ENCODE measurements at regions not wholly inside any gene's neighbourhood (a gene's known extent, or its start where the extent isn't known, plus 50 kb on each side); places are given as distances from the start of the nearest gene placed in this dataset.
"Not testable (repeated sequence)": the region's sequence is repeated elsewhere in the genome, so short reads cannot be mapped to it uniquely, and the experiment has no call there.

DNA sequence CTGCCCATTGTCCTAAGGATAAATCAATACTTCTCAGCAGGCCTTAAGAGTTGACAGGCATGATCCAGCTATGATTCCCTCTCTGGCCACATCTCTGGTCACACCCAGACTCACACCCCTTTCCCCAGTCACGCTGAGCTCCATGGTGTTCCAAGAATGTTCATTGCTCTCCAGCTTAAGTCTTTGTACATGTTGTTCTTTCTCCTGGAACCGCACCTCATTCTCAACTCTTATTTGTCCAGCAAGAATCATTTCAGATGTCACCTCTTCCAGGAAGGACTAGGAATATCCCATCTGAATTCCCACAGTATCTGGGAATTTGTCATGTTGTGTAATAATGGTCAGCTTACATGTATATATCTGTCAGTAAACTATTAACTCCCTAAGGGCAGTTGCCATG, 118.3 kb upstream of the GALNT15 start:
- DNase-seq: no peak

DNA sequence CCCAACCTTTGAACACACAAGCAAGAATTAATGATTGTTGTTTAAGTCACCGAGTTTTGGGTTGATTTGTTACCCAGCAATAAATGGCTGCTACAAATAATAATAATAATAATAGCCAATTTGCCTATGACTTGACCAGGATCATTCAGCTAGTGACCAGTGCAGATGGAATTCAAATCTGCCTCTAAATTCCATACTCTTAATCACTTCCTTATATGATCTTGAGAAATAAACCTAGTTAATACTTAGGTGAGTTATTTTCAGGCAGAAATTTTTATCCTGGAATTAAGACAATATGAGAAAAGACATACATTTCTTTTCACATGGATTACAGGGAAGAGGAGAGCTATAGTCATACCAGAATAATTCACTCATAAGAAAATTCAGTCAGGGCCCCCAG, 116.0 kb upstream of the GALNT15 start:
- DNase-seq: no peak

DNA sequence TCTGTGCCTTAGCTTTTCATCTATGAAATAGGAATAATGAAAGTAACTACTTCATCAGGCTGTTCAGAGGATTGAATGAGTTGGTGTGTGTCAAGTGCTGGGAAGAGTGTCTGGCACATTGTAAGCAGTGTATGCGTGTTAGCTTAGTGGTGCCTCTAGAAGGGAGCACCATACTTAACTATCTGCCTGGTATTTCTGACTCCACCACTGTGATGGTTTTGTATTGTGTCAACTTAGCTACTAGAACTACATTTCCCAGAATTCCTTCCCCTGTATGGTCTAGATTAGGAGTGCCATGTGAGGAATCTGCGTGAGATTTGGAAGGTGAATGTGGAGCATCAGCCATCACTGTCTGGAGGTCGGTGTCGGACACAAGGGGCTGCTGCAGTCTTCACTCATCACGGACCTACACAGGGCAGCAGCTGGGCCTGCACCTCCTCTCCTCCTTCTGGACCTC, 115.4 kb upstream of the GALNT15 start:
- DNase-seq: no peak

DNA sequence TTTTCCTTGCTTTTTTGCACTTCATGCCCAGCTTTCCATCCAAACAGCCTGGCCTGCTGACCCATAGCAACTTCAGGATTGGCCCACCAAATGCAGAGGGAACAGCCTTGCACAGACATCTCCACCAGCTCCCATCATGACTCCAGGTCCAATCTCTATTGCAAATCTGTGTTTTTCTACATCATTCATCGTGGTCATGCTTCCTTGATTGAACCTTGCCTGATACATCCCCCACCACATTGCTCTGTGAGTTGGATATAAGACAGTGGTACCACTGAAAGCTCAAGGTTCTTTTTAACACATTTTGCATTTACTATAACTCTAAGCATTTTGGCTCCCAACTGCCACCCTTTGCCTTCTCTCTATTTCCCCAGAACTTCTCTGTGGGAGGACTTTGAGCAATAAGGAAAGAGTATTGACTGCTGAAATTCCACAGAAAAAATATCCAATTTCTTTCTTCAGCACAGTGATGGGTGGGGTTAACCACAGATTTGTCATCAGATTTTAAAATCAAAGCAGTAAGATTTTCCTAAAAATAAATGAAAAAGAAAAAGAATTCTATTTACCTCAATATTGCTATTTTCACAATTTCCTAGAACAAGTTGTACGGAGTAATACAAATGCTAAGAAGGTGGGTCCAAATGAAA, 114.6 kb upstream of the GALNT15 start:
- no peak for DNase-seq

DNA sequence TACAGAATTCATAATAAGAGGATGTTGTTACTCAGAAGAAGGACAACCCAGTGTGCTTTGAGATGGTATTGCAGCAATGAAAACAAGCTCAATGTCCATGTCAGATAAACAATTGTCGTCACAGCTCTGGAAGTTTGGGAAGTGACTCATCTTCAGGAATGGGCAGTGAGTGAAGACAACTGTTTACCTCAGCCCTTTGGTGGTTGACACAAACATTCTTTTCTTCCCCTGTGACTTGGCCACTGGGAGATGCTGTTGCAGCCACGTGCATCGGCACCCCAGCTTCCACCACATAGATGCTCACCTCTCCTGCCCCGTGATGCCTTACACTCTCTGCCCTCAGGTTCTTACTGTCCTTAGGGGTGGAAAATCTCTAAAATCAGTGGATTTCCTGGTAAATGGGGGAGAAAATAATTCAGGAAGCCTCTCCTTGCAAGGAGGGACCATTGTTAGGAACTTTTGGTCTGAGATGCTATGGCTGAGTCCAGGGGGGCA, 114.1 kb upstream of the GALNT15 start:
- no peak for DNase-seq

DNA sequence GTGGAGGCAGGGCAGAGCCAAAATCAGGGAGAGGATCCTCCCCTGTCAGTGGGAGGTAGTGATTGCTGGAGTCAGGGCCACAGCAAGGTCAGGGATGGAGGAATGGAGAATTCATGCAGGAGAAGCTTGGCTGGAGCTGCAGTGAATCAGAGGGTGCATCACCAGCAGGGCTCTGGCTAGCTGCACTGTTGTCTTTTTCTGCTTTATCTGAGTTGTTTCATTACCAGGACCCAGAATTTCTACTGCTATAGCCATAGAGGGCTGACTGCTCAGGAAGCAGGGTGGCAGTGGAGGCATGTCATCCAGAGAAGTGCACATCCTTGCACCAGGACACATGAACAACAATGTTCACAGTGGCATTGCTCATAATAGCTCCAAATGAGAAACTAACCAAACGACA, 113.5 kb upstream of the GALNT15 start:
- DNase-seq: no peak

DNA sequence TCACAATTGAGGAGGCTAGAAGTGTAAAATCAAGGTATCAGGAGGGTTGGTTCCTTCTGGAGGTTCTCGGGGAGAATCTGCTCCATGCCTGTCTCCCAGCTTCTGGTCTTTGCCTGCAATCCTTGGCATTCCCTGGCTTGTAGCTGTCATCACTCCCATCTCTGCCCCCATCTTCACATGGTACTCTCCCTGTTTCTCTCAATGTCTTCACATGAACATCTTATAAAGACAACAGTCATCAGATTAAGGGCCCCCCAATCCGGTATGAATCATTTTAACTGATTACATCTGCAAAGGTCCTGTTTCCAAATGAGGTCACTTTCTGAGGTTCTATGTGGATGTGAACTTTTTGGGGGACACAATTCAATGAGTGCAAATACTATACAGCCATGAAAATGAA, 113.0 kb upstream of the GALNT15 start:
- DNase-seq: no peak

DNA sequence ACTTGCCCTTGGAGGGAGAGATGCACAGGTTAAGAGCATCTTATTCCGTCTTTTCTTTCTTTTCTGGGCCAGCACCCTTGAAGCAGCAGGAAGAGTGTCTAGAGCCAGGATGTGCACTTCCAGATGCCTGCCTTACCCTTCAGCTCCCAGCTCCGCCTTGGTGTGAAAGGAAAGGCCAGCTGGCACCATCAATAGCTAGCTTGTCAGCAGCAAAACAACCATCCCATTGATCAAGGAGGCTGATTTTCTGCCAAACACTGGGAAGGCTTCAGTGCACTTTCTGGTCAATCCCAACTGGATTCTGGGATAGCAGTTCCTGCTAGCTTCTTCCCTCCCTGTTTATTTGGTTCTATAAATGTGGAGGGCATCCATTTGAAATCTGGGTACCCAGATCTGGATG, 110.9 kb upstream of the GALNT15 start:
- no peak for DNase-seq

DNA sequence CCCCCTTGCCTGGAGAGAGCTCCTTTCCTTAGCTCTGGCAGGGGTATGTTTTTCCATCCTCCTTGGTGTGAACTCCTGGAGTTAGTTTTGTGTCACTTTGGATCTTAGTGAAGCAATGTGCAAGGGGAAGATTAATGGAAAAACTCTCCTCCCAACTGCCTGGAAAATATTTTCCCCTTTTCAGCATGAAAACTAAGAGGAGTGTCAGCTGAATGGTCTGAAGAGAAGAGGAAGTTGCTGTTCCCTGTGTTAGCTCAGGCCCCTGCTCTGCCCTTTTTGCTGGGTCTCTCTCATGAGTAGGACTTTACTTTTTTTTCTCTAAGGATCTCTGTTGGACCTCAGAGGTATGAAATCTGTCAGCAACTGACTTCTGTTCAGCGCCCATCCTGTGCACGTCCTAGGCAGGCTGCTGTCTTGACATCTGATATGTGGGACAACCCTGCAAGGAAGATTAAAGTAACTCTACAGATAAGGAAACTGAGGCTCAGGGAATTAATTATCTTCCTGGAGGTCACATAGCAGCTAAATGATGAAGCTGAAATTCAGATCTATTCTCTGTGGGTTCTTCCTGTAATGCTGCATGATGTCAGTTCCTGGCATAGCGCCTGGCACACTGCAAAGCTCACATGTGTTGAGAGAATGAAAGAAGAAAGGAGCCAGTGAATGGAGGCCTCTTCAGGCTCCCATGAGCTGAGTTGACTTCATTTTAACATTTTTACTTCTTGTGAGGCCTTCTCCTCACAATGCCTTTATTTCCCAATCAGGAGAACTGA, 109.7 kb upstream of the GALNT15 start:
- DNase-seq: no peak

DNA sequence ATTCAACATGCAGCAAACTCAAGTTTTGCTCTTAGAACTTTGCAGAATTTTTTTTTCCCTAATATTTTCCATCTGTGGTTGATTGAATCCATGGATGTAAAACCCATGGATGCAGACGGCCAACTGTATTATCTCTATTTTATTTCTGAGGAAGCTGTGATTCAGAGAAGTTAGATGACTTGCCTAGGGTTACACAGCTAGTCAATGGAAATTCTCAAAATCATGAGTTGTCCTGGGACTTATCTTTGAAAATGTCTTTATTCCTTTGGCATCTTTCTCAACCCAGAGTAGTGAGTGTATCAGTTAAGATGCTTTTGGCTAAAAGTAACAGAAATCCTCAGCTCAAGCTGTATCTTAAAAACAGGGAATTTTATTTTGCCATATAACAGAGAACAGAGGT, 107.9 kb upstream of the GALNT15 start:
- DNase-seq: no peak

DNA sequence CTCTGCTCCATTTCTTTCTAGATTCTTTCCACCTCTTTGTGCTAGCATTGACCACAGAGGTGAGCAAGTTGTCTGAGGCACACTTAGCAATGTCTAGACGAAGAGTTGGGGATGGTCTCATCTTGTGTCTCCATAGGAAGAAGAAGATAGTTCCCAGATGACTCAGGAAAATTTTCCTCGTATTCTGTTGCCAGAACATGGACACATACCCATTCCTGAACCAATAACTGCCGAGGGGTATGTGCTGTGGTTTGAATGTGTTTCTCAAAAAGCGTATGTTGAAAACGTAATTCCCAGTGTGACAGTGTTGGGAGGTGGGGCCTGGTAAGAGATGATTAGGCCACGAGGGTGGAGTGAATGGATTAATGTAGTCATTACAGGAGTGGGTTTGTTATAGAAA, 107.5 kb upstream of the GALNT15 start:
- no peak for DNase-seq

DNA sequence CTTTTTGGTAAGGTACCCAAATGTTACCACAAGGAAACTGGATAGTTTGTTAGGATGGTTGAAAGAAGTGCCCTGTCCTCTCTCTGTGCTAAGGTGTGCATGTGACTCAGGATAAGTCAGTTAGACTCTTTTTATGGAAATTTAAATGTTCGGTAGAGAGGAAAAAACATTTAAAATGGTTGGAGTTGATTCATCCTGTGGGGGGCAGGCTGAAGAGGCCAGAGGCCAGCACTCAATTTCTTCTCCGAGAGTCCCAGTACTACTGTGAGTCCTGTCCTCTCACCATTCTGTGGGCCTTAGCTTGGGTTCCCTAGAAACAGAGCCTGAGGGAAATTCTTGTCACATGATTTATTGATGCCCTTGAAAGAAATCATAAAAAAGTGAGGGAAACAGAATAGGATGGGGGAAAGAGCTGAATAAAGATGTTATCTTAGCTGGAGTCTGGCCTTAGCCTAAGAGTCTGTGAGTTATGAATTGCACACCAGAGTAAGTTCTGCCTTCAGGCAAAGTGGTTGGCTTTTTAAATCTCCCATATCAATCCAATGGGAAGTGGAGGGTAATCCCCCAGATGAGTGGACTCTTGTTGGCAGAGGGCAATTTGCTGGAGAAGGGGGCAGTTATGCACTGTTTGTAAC, 106.5 kb upstream of the GALNT15 start:
- DNase-seq: no peak

DNA sequence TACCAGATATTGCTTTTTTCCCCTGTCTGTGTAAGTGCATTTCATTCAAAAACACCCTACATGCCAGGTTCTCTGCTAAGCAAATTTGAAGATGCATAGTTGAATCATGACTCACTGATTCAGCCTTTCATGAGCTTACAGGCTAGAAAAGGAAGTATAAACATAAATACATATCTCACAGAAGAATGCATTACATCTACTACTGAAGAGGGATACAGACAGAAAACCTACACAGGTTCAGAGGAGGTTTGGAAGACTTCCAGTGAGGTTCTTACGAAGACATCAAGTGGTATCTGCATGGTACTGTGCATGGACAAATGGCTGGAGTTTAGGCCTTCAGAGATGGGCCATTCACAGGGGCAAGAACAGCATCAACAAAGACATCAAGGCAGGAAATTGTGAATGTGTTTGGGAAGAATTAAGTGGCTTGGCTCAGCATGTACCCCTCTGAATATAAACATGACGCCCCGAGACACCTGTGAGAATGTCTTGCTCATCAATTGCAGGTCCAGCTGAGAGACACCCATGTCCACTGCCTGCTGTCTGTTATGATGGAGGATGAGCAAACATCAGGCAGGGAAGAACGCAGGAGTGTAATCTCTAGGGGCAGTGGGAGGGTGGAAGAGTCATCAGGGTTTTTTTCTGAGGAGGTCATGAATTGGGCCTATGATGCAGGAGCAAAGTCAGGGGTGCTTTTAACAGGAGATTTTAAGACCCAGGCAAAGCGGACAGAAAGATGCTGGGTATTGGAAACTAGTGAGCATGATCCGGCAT, 105.1 kb upstream of the GALNT15 start:
- DNase-seq: no peak

DNA sequence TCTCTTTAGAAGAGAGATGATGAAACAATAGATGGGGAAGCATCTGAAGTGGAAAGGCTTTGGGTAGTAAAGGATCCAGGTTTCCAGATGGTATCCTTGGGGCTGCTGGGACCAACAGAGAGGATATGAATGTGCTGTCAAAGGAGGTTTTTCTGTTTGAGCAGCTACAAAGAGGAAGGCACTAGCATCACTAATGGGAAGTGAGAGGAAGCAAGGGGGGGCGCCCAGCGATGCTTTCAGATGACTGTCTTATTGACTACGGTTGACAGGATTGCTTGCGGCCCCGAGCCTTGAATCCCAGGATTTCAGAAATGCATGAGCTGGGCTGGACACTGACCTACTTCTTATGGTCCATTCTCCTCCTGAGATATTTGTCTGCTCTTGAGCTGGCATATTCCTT, 103.8 kb upstream of the GALNT15 start:
- no peak for DNase-seq

DNA sequence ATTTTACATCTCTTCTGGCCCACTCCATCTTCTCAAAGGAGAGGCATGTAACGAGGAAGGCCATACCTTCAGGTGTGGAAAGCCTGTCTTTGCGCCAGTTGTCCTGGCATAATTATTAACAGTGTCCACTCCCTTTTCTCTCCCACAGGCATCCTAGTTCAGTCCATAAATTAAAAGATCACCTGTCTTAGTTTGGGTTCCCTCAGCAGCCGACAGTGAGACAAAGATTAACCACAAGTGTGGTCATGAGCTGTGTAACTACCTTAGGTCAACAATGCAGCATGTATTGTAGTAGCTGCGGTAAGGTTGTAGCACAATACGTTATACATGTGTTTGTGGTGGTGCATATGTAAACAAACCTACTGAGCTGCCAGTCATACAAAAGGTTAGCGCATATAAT, 103.3 kb upstream of the GALNT15 start:
- no peak for DNase-seq

DNA sequence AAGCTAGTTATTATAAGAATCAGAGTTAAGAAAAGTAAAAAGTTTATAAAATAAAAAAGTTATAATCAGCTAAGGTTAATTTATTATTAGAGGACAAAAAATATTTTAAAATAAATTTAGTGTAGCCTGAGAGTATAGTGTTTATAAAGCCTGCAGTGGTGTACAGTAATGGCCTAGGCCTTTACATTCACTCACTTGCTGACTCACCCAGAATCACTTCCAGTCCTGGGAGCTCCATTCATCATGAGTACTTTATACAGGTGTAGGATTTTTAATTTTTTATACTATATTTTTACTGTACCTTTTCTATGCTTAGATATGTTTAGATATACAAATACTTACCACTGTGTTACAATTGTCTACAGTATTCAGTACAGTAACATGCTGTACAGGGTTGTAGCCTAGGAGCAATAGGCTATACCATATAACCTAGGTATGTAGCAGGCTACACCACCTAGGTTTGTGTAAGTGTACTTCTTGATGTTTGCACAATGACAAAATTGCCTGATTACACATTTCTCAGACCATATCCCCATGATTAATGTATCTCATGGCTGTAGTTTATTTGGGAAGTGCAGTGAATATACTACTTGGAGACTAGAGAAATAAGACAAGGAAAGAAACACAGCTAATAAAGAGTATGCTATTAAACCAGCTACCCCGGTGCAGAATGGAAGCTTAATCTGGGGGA, 101.9 kb upstream of the GALNT15 start:
- no peak for DNase-seq

DNA sequence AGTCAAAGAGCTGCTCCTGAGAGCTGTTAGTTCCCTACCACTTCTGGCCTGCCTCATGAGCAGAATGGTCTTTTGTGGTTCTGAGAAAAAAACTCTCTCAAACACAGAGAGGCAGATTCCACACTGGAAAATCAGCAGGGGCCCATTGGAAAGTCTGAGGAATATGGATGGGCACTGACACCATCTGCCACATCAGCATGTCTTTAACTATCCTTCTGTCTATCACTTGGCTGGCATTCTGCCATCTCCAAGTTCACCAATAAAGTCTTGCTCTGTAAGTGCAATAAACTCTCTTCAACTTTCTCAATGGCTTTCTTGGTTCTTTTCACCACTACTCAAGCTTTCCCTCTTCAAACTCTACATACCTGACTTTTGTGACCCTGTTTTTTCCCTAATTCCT, 101.3 kb upstream of the GALNT15 start:
- no peak for DNase-seq

DNA sequence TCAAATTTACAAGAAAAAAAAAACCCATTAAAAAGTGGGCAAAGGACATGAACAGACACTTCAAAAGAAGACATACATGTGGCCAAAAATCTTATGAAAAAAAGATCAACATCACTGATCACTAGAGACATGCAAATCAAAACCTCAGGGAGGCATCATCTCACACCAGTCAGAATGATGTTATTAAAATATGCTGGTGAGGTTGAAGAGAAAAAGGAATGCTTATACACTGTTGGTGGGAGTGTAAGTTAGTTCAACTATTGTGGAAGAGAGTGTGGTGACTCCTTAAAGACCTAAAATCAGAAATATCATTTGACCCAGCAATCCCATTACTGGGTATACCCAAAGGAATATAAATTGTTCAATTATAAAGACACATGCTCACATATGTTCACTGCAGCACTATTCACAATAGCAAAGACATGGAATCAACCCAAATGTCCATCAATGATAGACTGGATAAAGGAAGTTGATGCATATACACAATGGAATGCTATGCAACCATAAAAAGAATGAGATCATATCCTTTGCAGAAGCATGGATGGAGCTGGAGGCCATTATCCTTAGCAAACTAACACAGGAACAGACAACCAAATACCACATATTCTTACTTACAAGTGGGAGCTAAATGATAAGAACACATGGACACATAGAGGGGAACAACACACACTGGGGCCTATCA, 100.3 kb upstream of the GALNT15 start:
- DNase-seq: not testable (repeated sequence)

DNA sequence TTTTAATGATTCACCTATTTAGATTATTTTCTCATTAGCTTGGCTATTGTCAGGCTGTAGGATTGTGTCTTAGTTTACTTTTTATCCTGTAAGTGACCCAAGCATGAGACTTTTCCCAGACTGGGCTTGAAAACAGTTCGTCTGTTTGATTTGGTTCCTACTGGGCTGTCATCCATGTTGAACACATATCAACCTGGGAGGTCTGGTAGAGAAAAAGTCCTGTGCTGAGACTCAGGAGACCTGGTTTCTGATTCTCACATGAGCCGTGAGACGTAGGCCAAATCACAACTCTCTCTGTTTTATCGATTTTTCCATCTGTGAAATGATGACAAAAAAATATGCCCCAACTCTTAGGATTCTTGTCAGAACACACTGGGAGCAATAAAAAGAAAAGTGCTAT, 98.8 kb upstream of the GALNT15 start:
- DNase-seq: no peak

DNA sequence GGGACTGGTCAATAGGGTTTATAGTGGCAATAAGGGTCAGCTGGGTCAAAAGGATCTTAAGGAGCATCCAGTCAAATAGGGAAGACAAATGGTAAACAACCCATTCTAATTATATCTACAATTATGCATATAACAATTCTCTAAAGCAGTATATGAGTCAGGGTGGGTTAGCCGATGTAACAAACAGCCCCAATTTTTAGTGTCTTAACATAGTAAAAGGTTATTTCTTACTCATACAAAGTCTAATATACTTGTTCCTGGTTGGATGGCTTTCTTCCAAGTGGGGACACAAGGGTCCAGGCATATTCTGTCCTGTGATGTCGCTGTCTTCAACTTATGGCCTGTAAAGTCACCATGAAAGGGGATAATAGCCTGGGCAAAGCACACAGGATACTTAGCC, 97.9 kb upstream of the GALNT15 start:
- DNase-seq: no peak

DNA sequence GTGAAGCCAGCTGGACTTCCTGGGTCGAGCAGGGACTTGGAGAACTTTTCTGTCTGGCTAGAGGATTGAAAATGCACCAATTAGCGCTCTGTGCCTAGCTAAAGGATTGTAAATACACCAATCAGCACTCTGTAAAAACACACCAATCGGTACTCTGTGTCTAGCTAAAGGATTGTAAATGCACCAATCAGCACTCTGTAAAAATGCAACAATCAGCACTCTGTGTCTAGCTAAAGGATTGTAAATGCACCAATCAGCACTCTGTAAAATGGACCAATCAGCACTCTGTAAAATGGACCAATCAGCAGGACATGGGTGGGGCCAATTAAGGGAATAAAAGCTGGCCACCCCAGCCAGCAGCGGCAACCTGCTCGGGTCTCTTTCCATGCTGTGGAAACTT, 97.3 kb upstream of the GALNT15 start:
- DNase-seq: not testable (repeated sequence)

DNA sequence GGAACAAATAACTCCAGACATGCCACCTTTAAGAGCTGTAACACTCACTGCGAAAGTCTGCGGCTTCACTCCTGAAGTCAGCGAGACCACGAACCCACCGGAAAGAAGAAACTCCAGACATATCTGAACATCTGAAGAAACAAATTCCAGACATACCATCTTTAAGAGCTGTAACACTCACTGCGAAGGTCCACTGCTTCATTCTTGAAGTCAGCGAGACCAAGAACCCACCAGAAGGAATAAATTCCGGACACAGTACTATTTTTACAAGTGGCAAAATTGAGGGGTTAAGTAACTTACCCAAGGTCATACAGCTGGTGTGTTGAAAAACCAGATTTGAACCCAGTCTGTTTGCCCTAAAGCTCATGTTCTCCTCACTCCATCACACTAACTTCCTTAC, 96.8 kb upstream of the GALNT15 start:
- DNase-seq: not testable (repeated sequence)

Data from activated CD4-positive, alpha-beta T cell treated with anti-CD3 and anti-CD28 coated beads for 4 hours (primary cell).